HG03196 (cell line): ENCODE measurements at regions not wholly inside any gene's neighbourhood (a gene's known extent, or its start where the extent isn't known, plus 50 kb on each side); places are given as distances from the start of the nearest gene placed in this dataset.

Experiments used
- ATAC-seq: cut with Tn5 transposase; IDR thresholded peaks from one replicate; pipeline ENCODE4 v1.9.1; 2021; ENCODE audit not compliant: unreplicated experiment

GRCh38 chr1:55402671-55403464 lies 187.7 kb upstream of the USP24 start:
- no peak for ATAC-seq

- no peak for ATAC-seq
Measured at GRCh38 chr1:55402142-55402541, 187.0 kb upstream of the USP24 start.

GRCh38 chr1:55400508-55400907 lies 185.3 kb upstream of the USP24 start:
- ATAC-seq = no peak

- no peak for ATAC-seq
Measured at GRCh38 chr1:55399346-55399745, 184.2 kb upstream of the USP24 start.

GRCh38 chr1:55396381-55396891 lies 181.3 kb upstream of the USP24 start:
- ATAC-seq = no peak

- ATAC-seq = no peak
Measured at GRCh38 chr1:55388960-55389359, 173.8 kb upstream of the USP24 start.

GRCh38 chr1:55387145-55387544 lies 172.0 kb upstream of the USP24 start:
- ATAC-seq = no peak

- ATAC-seq = no peak
Measured at GRCh38 chr1:55386456-55386855, 171.3 kb upstream of the USP24 start.

- ATAC-seq = no peak
Measured at GRCh38 chr1:55385402-55386018, 170.3 kb upstream of the USP24 start.

GRCh38 chr1:55384637-55385036 lies 169.5 kb upstream of the USP24 start:
- ATAC-seq = no peak

- no peak for ATAC-seq
Measured at GRCh38 chr1:55382806-55383305, 167.7 kb upstream of the USP24 start.

- no peak for ATAC-seq
Measured at GRCh38 chr1:55381983-55382382, 166.8 kb upstream of the USP24 start.

- ATAC-seq = no peak
Measured at GRCh38 chr1:55381491-55381890, 166.3 kb upstream of the USP24 start.

GRCh38 chr1:55380355-55380970 lies 165.3 kb upstream of the USP24 start:
- no peak for ATAC-seq

- no peak for ATAC-seq
Measured at GRCh38 chr1:55378582-55378981, 163.4 kb upstream of the USP24 start.

- ATAC-seq = no peak
Measured at GRCh38 chr1:55376897-55377296, 161.7 kb upstream of the USP24 start.

- no peak for ATAC-seq
Measured at GRCh38 chr1:55375617-55376258, 160.6 kb upstream of the USP24 start.

GRCh38 chr1:55374801-55375616 lies 159.8 kb upstream of the USP24 start:
- ATAC-seq = no peak

GRCh38 chr1:55374216-55374615 lies 159.1 kb upstream of the USP24 start:
- ATAC-seq = no peak

- no peak for ATAC-seq
Measured at GRCh38 chr1:55369474-55369873, 154.3 kb upstream of the USP24 start.
